AML-193 (cell line): ENCODE measurements at regions not wholly inside any gene's neighbourhood (a gene's known extent, or its start where the extent isn't known, plus 50 kb on each side); places are given as distances from the start of the nearest gene placed in this dataset.
A peak's percentile ranks its signal among the peaks of the same experiment; 100 is the strongest.

Experiments used
- DNase-seq, 2 experiments: peaks; one replicate each; lab custom pipeline; 2025; lab: John Stamatoyannopoulos, UW

DNA sequence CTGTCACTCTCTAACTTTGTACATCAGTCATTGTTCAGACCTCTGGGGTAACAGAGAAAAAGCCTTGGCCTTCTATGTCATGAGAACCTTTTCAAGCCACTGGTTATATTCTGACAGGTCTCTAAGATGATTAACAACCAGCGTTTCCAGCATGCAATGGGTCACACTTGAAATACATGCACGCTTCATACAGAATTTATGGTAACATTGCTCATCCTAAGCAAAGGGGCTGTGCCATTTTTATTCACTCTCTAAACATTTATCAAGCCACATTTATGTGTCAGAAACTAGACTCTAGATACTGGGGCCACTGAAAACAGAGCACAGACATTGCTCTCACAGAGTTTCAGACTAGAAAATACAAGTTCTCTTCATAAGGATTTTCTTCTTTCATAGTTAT lies 501.4 kb upstream of the DAB1 start:
- no peak for DNase-seq

DNA sequence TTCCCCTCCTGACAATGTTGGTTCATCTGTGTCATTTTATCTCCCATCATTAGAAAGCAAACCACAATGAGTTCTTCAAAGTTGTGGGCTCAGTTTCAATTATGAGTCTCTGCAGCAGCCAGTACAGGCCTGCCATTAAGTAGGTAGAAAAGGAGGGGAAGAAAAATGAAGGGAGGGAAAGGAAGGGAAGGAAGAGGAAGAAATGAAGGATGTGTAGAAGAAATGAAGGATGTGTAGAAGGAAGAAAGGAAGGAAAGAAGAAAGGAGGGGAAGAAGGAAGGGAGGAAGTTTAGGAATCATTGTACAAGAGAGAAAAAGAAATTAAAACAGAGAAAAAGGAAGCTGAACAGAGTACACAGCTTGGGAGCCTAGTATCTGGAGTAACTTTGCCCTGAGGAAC lies 498.3 kb upstream of the DAB1 start:
- DNase-seq, result no peak

DNA sequence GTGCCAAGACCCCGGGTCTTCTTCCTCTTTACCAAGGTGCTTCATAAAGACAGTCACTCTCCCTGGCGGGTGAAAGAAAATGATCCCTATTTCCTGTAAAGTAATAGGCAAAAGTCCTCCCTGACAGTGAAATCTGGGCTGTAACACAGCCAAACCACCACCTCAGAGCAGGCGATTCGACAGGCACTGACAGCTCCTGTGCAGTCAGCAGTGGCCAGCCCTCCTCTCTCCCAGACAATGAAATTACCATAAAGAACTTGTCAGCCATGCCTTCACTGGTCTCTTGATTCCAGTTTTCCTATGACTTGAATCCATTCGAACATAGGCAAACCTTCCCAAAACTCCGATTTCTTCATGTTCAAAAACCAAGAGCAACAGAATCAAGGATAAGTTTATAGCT lies 492.2 kb upstream of the DAB1 start:
- DNase-seq, result no peak

DNA sequence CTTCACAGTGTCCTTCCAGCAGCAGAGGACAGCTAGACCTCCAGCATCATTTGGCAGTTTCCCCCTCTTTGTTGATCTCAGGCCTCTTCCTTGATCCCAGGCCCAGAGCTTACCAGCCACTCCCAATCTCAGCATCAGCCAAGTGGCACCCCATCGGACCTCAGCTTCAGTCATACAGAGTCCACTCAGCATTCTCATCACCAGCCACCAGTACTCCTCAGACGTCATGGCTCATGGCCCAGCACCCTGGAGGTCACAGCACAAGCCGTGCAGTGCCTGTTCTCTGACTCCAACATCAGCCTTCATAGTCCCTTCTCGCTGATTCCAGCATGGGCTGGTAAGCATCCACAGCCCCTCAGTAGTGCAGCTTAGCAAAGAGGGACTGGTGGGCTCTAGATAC lies 487.6 kb upstream of the DAB1 start:
- no peak for DNase-seq

DNA sequence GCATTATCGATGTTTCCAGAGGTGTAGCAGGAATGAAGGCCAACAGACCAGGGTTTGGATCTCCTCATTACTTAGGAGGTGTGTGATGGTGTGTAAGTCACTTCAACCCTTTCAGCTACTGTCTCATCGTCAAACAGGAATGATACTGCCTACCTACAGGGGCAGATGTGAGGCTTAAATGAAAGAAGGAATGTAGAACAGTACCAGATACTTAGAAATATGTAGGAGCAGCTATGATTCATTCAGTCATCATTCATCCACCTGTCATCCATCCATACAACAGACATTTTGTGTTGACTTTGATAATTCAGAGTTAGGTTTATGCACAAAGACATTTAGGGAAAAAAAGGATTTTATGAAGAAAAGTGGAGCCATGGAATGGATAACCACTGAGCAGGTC lies 486.9 kb upstream of the DAB1 start:
- DNase-seq, result no peak

DNA sequence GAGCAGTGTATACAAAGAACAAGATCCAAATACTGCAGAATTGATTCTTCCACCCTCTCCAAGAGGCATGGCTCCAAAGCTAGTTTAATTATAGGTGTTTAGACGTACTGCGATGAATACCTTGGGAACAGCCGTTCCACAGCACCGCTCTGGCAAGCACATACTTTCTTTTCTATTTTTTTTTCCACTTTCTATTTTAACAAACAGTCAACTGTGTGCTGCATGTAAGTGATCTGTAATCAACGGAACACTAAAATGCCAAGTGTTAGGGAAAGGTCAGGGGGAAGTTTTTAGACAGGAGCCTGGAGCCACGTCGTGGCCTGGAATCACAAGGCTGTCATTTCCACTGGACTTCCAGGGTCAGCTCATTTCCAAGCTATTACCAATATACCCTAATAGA lies 486.4 kb upstream of the DAB1 start:
- DNase-seq, result no peak

DNA sequence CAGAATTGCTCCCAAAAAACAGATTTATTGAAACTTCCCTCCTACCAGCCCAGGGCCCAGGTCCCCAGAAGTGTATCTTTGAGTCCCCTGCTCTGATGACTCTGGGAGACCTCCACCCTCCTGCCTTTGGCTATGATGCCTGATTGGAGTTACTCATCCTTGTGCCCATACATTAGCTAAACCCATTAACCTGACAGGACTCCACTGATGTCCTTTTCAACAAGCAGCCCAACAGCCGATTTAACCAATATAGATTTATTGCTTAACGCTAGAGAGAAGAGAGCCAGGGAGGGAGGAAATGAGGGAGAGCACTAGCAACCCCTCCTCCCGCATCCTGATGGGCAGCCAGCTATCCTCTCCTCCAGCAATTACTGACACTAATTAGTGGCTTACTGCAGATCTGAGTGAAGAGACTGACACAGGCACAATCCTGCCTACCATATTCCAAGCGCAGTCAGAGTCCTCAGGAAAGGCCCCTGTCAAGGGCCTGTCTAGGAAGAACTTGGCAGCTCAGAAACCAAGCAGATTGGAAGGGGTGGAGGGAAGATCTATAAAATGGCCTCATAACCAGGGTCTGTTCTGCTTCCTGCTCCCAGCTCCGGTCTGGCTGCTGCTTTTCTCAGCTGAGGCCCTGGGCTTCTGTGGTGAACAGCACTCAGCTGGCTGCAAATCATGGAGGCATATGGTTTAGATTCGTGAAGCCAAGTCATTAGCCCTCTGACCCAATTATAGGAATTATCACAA lies 484.5 kb upstream of the DAB1 start:
- DNase-seq, result no peak

DNA sequence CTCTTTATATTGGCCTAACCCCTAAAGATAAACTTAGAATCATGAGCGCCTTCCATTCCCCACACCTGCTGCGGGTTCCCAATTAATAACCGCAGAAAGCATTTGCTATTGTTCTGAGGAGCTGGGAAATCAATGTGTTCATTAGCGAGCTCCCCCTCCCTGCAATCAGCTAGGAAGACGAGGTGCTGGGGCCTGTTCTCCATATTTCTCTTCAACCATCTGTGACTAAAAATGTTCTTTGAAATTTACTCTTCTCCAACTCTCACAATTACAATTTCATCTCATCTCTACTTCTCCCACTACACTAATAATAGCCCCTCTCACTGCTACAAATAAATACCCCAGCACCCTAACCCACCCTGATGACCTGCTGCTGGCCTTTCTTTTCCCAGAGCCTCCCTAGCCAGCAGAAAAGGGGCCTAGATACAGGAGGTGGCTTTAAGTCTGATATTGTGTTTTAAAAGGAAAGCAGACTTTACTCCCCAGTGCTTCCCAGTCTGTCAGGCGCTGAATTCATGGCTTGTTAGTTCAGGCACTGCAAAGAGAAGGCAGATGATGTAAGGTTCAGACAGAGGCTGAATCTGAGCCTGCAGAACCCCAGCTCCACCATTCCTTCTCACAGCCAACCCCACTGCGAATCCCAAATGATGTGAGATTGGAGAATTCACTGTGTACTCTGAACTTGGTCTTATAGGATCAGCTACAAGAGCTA lies 477.5 kb upstream of the DAB1 start:
- no peak for DNase-seq

DNA sequence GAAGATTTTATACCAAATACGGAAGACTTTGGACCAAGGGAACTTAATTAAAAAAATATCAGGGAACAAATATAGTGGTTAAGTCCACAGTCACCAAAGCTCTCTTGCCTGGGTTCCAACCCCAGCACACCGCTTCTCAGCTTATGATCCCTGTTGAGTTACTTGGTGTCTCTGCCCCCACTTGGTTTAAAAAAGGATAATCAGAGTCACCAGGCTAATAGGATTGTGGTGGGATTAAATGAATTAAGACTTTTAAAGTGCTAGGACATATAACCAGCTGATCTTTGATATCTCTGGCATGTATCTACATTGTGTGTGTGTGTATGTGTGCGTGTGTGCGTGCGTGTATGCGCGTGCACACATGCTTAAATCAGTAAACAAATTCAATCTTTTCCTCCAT lies 474.7 kb upstream of the DAB1 start:
- DNase-seq, result no peak

DNA sequence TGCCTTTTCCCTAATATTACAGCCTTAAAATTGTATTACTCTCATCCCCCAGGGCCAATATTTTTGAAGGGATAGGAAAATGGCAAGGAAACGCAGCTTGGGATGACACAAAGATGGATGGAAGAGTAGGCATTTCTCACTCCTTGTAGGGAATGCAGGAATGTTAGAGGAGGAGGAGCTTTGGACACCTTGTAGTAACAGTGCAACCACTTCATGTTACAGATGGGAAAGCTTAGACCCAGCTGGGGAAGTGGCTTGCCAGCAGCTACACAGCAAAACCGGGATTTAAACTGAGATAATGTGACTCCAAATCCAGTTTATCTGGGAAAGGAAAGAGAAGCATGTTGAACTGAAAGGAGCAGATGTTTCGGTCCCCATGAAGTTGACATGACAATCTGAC lies 473.7 kb upstream of the DAB1 start:
- no peak for DNase-seq

DNA sequence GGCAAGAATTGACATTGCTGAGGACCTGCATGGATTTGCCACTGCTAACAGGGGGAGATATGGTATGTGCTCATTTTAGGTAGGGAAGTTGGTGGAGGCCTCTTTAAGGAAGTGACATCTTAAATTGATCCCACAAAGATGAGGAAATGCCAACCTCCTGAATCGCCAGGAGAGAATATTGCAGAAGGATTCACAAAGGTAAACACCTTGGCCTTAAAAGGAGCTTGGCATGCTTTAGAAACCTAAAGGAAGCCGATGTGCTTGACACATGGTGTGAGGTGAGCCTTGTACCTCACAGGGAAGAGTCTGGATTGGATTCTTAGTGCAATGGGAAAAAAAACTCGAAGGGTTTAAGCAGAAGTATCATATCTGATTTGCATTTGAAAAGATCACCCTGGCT lies 470.5 kb upstream of the DAB1 start:
- peak; percentile 11 to 12 for DNase-seq

DNA sequence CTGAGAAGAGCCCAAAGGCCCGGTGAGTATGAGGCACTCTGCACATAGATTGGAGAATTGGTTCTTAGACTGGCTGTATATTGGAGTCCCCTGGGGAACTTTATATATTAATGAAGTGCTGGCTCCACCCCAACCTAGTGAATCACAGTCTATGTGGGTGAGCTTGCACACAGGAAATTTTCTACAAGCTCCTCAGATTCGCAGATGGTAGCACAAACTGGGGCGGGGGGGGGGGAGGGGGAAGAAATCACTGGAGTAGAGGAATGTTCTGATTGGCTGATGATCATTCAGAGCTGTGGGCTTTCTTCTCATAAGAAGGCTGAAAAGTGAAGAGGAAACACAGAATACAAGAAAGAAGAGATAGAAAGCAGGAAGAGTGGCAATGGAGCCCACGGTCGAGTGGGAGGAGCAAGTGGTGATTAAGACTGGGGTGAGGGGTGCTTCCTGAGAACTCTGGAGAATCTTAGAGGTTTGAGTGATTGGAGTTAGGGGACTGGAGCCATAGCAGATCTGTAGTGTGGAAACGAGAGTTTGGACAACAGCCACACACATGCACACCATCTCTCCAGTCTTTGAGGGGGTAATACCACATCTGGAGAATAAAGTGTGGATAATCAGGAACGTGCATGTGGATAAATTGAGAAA lies 465.9 kb upstream of the DAB1 start:
- DNase-seq, result no peak

DNA sequence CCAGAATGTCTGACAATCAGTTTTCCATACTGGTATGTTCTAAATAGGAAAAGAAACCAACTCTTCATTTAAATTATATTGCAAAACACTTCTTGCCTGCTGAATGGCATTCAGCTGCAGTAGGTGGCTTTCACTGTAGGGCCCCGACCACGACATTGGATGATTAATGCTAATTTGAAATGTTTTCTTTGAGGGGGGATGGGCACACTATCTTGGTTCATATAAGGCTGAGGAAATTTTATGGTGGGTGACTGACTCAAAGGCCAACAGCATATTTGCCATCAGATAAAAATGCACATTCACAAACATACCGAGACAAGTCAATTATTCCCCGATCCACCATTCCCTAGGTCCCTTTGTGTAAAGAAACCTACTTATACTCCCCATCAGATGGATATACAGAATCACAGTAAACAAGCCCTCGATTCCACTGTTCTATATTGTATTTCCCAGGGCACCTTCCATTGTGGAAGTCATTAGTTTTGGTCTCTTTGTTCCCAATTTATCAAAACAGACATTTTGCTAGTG lies 464.2 kb upstream of the DAB1 start:
- no peak for DNase-seq

DNA sequence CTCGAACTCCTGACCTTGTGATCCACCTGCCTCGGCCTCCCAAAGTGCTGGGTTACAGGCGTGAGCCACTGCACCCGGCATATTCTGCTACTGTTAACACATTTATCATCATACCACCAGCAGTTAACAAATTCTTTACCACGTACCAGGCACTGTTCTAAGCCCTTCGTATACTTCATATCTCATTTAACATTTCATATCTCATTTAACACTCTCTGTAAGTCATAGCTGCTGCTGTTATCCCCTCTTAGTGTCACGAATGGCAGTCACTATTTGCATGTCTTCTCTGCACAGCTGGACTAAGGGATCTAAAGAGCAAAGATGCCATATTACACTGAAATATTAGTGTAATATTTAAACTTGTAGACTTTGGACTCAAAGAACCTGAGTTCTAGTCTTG lies 462.5 kb upstream of the DAB1 start:
- DNase-seq, result no peak

DNA sequence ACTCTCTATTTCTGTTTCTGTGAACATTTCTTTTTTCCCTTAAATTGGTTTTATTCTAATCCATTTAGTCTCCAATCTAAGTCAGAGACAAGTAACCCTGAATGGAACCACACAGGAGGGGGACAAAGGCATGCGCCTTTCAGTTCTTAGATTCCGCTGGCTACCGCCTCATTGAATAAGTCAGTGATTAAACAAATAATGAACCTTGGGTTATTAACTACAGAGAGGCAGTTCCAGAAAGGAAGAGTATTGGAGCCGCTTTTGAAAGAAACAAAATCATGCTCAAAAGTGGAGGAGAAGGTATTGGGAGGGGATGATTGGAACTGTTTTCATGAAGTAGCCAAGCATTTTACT lies 459.8 kb upstream of the DAB1 start:
- no peak for DNase-seq

DNA sequence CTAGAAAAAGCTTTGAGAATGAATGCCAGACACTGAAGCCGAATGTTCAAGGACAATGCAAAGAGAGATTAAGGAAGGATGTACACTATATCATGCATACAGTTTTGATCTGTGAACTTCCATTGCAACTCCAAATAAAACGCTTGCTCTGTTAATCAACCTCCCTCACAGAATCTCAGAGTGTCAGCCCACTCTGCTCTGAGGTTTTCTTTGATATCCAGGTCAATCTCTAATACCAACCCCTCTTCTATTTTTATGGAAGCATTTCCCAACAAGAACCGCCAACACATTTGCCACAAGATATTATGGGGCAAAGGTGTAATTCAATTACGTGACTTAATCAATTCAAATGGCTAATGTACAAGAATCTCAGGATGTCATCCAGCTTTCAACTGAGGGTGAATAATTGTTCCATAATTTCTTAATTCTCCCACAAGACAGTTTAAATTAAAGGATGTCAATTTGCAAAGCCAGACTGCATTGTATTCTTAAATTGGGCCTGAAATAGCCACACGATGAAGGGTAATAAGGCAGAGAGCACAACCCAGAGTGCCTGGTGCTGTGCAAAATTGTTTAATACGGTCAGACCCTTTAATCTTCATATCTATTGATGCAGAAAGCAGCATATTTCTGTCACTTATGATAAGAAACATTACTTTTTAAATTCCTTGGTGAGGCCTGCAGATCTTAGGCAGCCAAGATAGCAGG lies 459.2 kb upstream of the DAB1 start:
- no peak for DNase-seq

DNA sequence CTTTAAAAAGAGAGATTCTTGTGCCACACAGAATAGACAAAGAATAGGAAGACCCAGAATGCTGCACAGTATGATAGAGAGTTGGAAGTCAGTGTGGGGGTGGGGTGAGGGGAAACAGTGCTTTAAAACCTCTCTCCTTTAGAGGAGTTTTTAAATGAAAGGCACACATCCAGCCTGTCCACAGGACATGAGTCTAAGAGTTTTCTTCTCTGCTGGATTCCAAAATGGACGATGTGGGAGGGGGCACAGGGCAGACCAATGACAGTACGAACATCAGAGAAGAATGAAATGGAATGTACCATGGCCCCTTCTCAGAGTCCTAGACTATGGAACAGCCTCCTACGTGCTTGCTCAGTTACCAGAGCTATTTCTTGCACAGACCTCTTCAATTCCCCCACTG lies 458.2 kb upstream of the DAB1 start:
- no peak for DNase-seq

DNA sequence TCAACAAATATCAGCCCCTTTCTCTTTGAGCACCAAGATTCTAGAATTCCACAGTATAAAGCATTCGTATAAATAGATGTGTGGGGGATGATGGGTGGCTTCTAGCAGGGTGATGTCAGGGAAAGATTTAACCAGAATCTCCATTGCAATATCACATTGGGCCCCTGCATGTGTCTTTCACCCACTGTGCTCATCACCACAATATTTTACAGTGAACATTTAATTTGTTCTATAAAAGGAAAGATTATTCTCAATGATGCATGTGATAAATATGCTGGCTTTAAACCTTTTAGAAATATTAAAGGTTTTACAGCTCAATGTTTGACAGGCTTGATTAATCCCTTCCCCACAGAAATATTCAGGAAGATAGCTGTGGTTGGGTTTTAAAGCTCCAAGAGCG lies 457.8 kb upstream of the DAB1 start:
- no peak for DNase-seq

DNA sequence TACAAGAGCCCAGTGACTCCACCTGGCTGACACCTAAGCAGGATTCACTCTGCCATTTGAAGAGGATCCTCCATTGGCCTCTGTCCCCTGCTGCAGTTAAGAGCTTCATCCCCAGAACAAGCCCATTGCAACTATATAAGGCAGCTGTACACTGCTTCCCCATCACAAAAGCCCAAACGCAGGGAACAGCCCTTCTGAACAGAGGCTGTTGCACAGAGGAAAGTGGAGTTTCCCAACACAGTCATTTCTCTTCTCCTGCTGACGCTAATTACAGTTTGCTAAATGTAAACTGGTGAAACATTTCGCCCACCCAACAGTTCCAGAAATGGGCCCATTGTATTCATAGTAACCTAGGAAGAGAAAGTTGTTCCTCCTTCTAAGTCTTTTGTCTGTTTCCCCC lies 455.8 kb upstream of the DAB1 start:
- no peak for DNase-seq

DNA sequence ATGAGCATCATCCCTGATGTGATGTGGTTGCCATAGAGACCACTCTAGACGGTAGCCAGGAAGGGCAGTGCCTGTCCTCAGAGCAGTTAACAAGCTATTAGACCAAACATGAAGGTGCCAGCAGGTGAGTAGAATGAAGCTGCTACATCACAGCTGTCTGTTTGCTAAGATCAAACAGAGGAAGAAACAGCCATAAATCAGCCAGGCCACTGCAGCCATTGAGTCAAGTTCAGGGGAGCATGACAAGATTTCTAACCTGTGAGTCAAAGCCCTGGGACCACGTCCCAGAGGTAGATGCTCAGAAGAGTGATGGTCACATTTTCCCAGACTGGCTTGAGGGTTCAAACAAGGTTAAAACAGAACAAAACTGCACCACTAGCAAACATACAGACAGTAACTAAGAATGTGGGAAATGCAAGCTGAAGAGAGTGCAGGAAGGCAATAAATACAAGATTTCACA lies 450.6 kb upstream of the DAB1 start:
- DNase-seq, result no peak

DNA sequence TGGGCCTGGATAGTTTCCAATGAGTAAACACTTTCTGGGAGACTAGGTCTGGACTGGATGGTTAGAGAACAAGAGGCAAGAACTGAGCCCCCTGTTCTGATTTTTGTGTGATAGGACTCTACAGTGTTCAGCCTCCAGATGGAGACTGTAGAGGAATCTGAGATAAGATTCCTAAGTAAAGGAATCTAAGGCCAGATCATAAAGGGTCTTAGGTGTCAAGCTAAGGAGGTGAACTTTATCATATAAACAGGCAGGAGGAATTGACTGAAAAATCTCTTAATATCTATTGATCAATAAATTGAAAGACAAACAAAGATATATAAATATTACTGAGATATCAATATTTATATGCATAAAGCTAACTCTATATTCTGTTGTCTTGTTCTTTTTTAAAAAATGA lies 449.1 kb upstream of the DAB1 start:
- DNase-seq, result no peak

DNA sequence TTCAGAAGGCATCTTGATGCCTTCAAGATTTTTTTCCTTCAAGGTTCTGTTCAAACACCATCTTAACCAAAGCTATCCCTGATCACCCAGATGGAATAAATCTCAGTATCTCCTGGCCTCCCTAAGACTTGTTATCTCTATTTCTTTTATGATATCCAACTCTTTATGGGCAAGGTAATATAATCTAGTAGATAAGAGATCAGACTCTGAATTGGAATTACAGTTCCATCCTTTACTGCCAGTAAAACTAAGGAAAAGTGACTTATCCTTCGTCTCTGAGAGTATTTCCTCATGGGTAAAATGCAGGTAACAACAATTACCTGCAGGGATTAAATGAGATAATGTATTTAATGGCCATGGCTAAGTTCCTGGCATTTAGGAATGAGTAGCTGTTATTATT lies 445.0 kb upstream of the DAB1 start:
- no peak for DNase-seq

DNA sequence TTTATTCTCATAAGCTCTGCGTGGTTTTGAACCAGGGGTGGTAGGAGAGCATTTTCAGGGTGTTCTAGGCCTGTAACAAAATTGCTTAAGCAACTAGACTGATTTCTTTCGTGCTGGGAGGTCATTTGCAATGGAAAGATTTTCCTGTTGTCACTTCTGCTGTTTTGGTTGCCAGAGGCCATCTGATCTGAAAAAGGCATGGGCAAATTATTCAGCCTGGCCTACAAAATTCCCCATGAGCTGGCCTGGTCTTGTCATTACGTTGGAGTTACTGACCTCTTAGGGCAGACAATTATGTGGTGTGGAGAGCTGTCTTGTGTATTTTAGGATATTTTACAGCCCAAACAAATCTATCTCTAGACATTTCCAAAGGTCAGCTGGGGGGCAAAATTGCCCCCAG lies 444.4 kb upstream of the DAB1 start:
- no peak for DNase-seq
